Lung (tissue), 11 donors: ENCODE measurements at regions not wholly inside any gene's neighbourhood (a gene's known extent, or its start where the extent isn't known, plus 50 kb on each side); places are given as distances from the start of the nearest gene placed in this dataset.

ENCODE experiments used
- ATAC-seq: fragments of 200-7000 bp; cut with Tn5 transposase; one replicate; pipeline ENCODE4 v1.9.1; 2020; ENCODE audit warnings: moderate number of reproducible peaks; ENCODE audit not compliant: insufficient read depth, low FRiP score
- DNase-seq, 3 donors: peaks; one replicate each; pipeline ENCODE4 v3.0.0-alpha.2; 2013 to 2017
- H3K27ac ChIP-seq, 2 donors: one replicate each; pipeline ENCODE4 v1.5.1; 2013; ENCODE audit warnings: mild to moderate bottlenecking in 2 of 2, moderate library complexity in 2 of 2, control low read depth in 1 of 2, inconsistent platforms in 1 of 2, low read depth in 1 of 2, low read length in 1 of 2
- H3K27me3 ChIP-seq, 3 donors: one replicate each; pipeline ENCODE4 v1.5.1; 2013; ENCODE audit warnings: low read length in 2 of 3; ENCODE audit not compliant: control insufficient read depth in 3 of 3, insufficient read depth in 3 of 3
- H3K36me3 ChIP-seq, 4 donors: one replicate each; pipeline ENCODE4 v1.5.1; 2013; ENCODE audit warnings: low read length in 4 of 4, mild to moderate bottlenecking in 1 of 4, moderate library complexity in 1 of 4; ENCODE audit not compliant: control insufficient read depth in 4 of 4, insufficient read depth in 4 of 4
- H3K4me1 ChIP-seq, 5 donors: one replicate each; pipeline ENCODE4 v1.5.1; 2013; ENCODE audit warnings: low read length in 5 of 5, mild to moderate bottlenecking in 2 of 5, moderate library complexity in 1 of 5; ENCODE audit not compliant: control insufficient read depth in 5 of 5, insufficient read depth in 5 of 5
- H3K4me3 ChIP-seq: one replicate; pipeline ENCODE4 v1.5.1; 2013; ENCODE audit warnings: mild to moderate bottlenecking, control low read depth, moderate library complexity
- H3K9ac ChIP-seq, 2 donors: one replicate each; pipeline ENCODE4 v1.5.1; 2013; ENCODE audit warnings: low read length in 2 of 2, control low read depth in 1 of 2; ENCODE audit not compliant: insufficient read depth in 1 of 2
- H3K9me3 ChIP-seq, 4 donors: one replicate each; pipeline ENCODE4 v1.5.1; 2013; ENCODE audit warnings: low read length in 3 of 4, mild to moderate bottlenecking in 1 of 4, moderate library complexity in 1 of 4; ENCODE audit not compliant: control insufficient read depth in 4 of 4, insufficient read depth in 3 of 4
- WGBS, 2 donors: extraction: QIAGEN DNeasy Blood & Tissue Kit; methylation state at CpG; one replicate each; pipeline ENCODE4 v1.1.7; 2013; 5-methylcytosine and 5-hydroxymethylcytosine counted together
- TF ChIP-seq, protein P1 (sequence below): IDR thresholded peaks from 2 replicates; pipeline ENCODE4 v1.5.1; 2012; ENCODE audit warnings: mild to moderate bottlenecking; ENCODE audit errors: control extremely low read depth, extremely low read depth
- donor health status: control.
- donor health status: control.
- donor health status: Bipolar disorder and iron deficiency.
- donor health status: healthy.
- donor health status: DM: yes; HTN: yes; CAD: no.

- no peak overlapping the region for H3K4me3 ChIP-seq
- WGBS, 2 donors: 67 to 74% methylated on average over 2 of the region's 2 CpGs
- no peaks in the 10 kb centered on the region for H3K27me3 ChIP-seq
- peaks cover 0 to 9% (median 2%) of the 10 kb centered on the region in 4 donors for H3K9me3 ChIP-seq
- peaks cover 0 to under 1% (median 0%) of the 10 kb centered on the region in 5 donors for H3K4me1 ChIP-seq
- no peak overlapping the region for H3K9ac ChIP-seq
- H3K36me3 ChIP-seq: no peaks in the 10 kb centered on the region
- no peak overlapping the region for H3K27ac ChIP-seq
- DNase-seq (no peak), ATAC-seq (no peak)
- TF ChIP-seq, protein P1, sequence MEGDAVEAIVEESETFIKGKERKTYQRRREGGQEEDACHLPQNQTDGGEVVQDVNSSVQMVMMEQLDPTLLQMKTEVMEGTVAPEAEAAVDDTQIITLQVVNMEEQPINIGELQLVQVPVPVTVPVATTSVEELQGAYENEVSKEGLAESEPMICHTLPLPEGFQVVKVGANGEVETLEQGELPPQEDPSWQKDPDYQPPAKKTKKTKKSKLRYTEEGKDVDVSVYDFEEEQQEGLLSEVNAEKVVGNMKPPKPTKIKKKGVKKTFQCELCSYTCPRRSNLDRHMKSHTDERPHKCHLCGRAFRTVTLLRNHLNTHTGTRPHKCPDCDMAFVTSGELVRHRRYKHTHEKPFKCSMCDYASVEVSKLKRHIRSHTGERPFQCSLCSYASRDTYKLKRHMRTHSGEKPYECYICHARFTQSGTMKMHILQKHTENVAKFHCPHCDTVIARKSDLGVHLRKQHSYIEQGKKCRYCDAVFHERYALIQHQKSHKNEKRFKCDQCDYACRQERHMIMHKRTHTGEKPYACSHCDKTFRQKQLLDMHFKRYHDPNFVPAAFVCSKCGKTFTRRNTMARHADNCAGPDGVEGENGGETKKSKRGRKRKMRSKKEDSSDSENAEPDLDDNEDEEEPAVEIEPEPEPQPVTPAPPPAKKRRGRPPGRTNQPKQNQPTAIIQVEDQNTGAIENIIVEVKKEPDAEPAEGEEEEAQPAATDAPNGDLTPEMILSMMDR: no peak
These were observed 121.7 kb upstream of the BNC2 start for GRCh38 chr9:16992138-16992537.

DNA sequence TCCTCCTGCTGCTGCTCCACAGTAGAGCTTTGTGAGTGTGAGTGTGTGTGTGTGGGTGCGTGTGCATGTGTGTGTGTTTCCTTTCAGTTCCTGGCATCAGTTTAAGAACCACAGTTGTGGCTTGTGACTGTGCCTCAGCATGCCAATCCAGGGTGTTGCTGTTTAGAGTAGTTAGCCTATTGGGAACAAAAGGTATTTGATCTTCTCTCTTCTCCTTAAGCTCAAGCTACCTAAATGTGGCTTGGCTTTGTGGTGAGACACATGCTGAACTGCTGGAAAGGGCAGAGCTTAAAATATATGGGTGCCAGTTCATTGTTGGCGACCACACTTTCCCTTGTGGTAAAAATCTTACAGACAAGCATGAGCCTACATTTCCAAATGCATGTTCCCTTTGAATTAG lies 116.6 kb upstream of the BNC2 start:
- 50 to 62% methylated on average over 2 of the region's 2 CpGs for WGBS, 2 donors
- H3K9me3 ChIP-seq: no peaks in the 10 kb centered on the region
- no peak overlapping the region for H3K9ac ChIP-seq
- DNase-seq (peak in 1 of 3 donors; percentile 18), ATAC-seq (no peak)
- H3K4me1 ChIP-seq: peaks cover 0 to 12% (median 4%) of the 10 kb centered on the region in 5 donors
- no peaks in the 10 kb centered on the region for H3K27me3 ChIP-seq
- H3K27ac ChIP-seq: no peak overlapping the region
- H3K36me3 ChIP-seq: no peaks in the 10 kb centered on the region
- TF ChIP-seq, protein P1: no peak
- H3K4me3 ChIP-seq: no peak overlapping the region

DNA sequence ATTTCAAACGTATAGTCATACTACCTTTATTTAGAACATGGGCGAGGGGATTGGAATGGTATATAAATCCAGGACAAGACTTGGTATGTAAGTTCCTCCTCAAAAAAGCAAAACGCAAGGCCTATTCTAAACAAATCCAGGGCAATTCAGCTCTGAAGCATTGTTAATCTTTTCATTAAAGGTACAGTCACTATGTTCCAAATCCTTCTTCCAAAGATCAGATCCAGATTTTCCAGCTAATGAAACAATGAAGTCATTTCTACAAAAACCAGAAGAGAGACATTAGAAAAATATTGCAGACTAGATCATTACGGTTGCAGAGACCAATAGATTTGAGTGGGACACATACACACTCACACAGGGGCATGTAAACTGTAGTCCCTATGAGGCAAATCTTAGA lies 116.1 kb upstream of the BNC2 start:
- H3K27ac ChIP-seq: no peak overlapping the region
- no peaks in the 10 kb centered on the region for H3K36me3 ChIP-seq
- DNase-seq (no peak), ATAC-seq (no peak)
- H3K27me3 ChIP-seq: no peaks in the 10 kb centered on the region
- H3K9ac ChIP-seq: no peak overlapping the region
- H3K9me3 ChIP-seq: no peaks in the 10 kb centered on the region
- WGBS, 2 donors: 67 to 72% methylated on average over 4 of the region's 4 CpGs
- peaks cover 0 to 12% (median 4%) of the 10 kb centered on the region in 5 donors for H3K4me1 ChIP-seq
- H3K4me3 ChIP-seq: no peak overlapping the region
- TF ChIP-seq, protein P1: no peak
